OCI-LY1 (cell line): ENCODE measurements at regions not wholly inside any gene's neighbourhood (a gene's known extent, or its start where the extent isn't known, plus 50 kb on each side); places are given as distances from the start of the nearest gene placed in this dataset.

ENCODE experiments used
- H2AFZ ChIP-seq: fragments of 200-600 bp; sonication (generic), shearing (Covaris generic); 2 replicates; pipeline ENCODE4 v1.6.0; 2014; ENCODE audit warnings: antibody characterized with exemption, mild to moderate bottlenecking, low read length
- H3F3A ChIP-seq: fragments of 200-600 bp; sonication (generic), shearing (Covaris generic); 2 replicates; pipeline ENCODE4 v1.6.0; 2014; ENCODE audit warnings: mild to moderate bottlenecking, antibody characterized with exemption, low read length, moderate library complexity; ENCODE audit not compliant: insufficient read depth
- H3K27ac ChIP-seq: fragments of 200-600 bp; sonication (generic); 2 replicates; pipeline ENCODE4 v1.5.1; 2014; ENCODE audit warnings: low read length, mixed run types, mild to moderate bottlenecking, low read depth; ENCODE audit not compliant: poor library complexity, severe bottlenecking
- H3K27me3 ChIP-seq: fragments of 200-600 bp; sonication (generic); 2 replicates; pipeline ENCODE4 v1.6.0; 2014; ENCODE audit warnings: antibody characterized with exemption, mild to moderate bottlenecking, low read length, moderate library complexity; ENCODE audit not compliant: insufficient read depth
- H3K36me3 ChIP-seq: fragments of 200-600 bp; sonication (generic); 2 replicates; pipeline ENCODE4 v1.6.1; 2014; ENCODE audit warnings: mild to moderate bottlenecking, antibody characterized with exemption, low read length, moderate library complexity, mixed read lengths; ENCODE audit not compliant: insufficient read depth
- H3K4me1 ChIP-seq: fragments of 200-600 bp; sonication (generic); 2 replicates; pipeline ENCODE4 v1.5.1; 2014; ENCODE audit warnings: mild to moderate bottlenecking, low read length, moderate library complexity; ENCODE audit not compliant: insufficient read depth, severe bottlenecking
- H3K4me2 ChIP-seq: fragments of 200-600 bp; sonication (generic), shearing (Covaris generic); 2 replicates; pipeline ENCODE4 v1.6.1; 2014; ENCODE audit warnings: low read length
- H3K4me3 ChIP-seq: fragments of 200-600 bp; sonication (generic); 2 replicates; pipeline ENCODE4 v1.5.1; 2014; ENCODE audit warnings: low read length, low read depth, mild to moderate bottlenecking, mixed read lengths; ENCODE audit not compliant: poor library complexity, severe bottlenecking
- H3K79me2 ChIP-seq: fragments of 200-600 bp; shearing (Covaris generic); 2 replicates; pipeline ENCODE4 v1.6.1; 2016; ENCODE audit warnings: mixed run types, low read length, mixed read lengths; ENCODE audit not compliant: insufficient read depth
- H3K9ac ChIP-seq: fragments of 200-600 bp; sonication (generic), shearing (Covaris generic); 2 replicates; pipeline ENCODE4 v1.6.1; 2014; ENCODE audit warnings: mild to moderate bottlenecking, low read length, mixed read lengths
- H3K9me2 ChIP-seq: fragments of 200-600 bp; sonication (generic), shearing (Covaris generic); 2 replicates; pipeline ENCODE4 v1.6.1; 2014; ENCODE audit warnings: low read depth, mild to moderate bottlenecking, low read length, mixed read lengths
- H3K9me3 ChIP-seq: fragments of 200-600 bp; shearing (Covaris generic); 2 replicates; pipeline ENCODE4 v1.6.1; 2014; ENCODE audit warnings: low read length, mixed read lengths
- H4K20me1 ChIP-seq: fragments of 200-600 bp; sonication (generic), shearing (Covaris generic); 2 replicates; pipeline ENCODE4 v1.6.0; 2016; ENCODE audit warnings: mild to moderate bottlenecking, low read length; ENCODE audit not compliant: insufficient read depth
- CTCF ChIP-seq: fragments of 200-600 bp; sonication (generic), shearing (Covaris generic); IDR thresholded peaks from 2 replicates; pipeline ENCODE4 v1.5.1; 2017; ENCODE audit warnings: mild to moderate bottlenecking, antibody characterized with exemption, low read length, moderate library complexity, mixed read lengths
- EZH2 ChIP-seq: fragments of 200-600 bp; sonication (generic), shearing (Covaris generic); IDR thresholded peaks from 2 replicates; pipeline ENCODE4 v1.8.0; 2017; ENCODE audit warnings: borderline replicate concordance, mixed run types, mild to moderate bottlenecking, antibody characterized with exemption, low read length, moderate library complexity, mixed read lengths

GRCh38 chr10:85100495-85100894 is 772.1 kb downstream of the CCSER2 start:
- H3K9ac ChIP-seq, result no peak overlapping the region
- H3K27me3 ChIP-seq, result no peaks in the 10 kb centered on the region
- H3K79me2 ChIP-seq, result no peaks in the 10 kb centered on the region
- H3K27ac ChIP-seq, result no peak overlapping the region
- H3K4me2 ChIP-seq, result no peak overlapping the region
- H3K4me1 ChIP-seq, result no peaks in the 10 kb centered on the region
- H3F3A ChIP-seq, result no peaks in the 10 kb centered on the region
- no peaks in the 10 kb centered on the region for H3K9me3 ChIP-seq
- no peak overlapping the region for H2AFZ ChIP-seq
- H3K4me3 ChIP-seq, result no peak overlapping the region
- TF ChIP-seq CTCF, result no peak
- no peak for TF ChIP-seq EZH2
- no peaks in the 10 kb centered on the region for H3K9me2 ChIP-seq
- H4K20me1 ChIP-seq, result no peaks in the 10 kb centered on the region
- no peaks in the 10 kb centered on the region for H3K36me3 ChIP-seq

- Histone ChIP-seq H3K79me2 (no peaks in the 10 kb centered on the region), H4K20me1 (no peaks in the 10 kb centered on the region), H3K9me3 (no peaks in the 10 kb centered on the region), H2AFZ (no peak overlapping the region), H3F3A (no peaks in the 10 kb centered on the region), H3K4me2 (no peak overlapping the region), H3K4me1 (no peaks in the 10 kb centered on the region), H3K36me3 (no peaks in the 10 kb centered on the region), H3K27ac (no peak overlapping the region), H3K9ac (no peak overlapping the region), H3K27me3 (no peaks in the 10 kb centered on the region), H3K9me2 (no peaks in the 10 kb centered on the region), H3K4me3 (no peak overlapping the region)
- TF ChIP-seq EZH2 (no peak), CTCF (peak; percentile 16; the same call in 1 of the 2 replicates)
Measured at GRCh38 chr10:85105614-85106255, 777.3 kb downstream of the CCSER2 start.

GRCh38 chr10:85111271-85111670 is 782.9 kb downstream of the CCSER2 start:
- no peaks in the 10 kb centered on the region for H4K20me1 ChIP-seq
- TF ChIP-seq EZH2, result no peak
- H3K36me3 ChIP-seq, result no peaks in the 10 kb centered on the region
- H3K9me2 ChIP-seq, result no peaks in the 10 kb centered on the region
- no peaks in the 10 kb centered on the region for H3K79me2 ChIP-seq
- no peaks in the 10 kb centered on the region for H3K27me3 ChIP-seq
- H3K4me2 ChIP-seq, result no peak overlapping the region
- no peak overlapping the region for H3K27ac ChIP-seq
- no peak overlapping the region for H2AFZ ChIP-seq
- H3K4me1 ChIP-seq, result no peaks in the 10 kb centered on the region
- no peak overlapping the region for H3K4me3 ChIP-seq
- no peaks in the 10 kb centered on the region for H3K9me3 ChIP-seq
- H3F3A ChIP-seq, result no peaks in the 10 kb centered on the region
- H3K9ac ChIP-seq, result no peak overlapping the region

- Histone ChIP-seq H3K36me3 (no peaks in the 10 kb centered on the region), H3K9me2 (no peaks in the 10 kb centered on the region), H3K4me1 (no peaks in the 10 kb centered on the region), H3K27ac (no peak overlapping the region), H3K4me3 (no peak overlapping the region), H4K20me1 (no peaks in the 10 kb centered on the region), H3K27me3 (no peaks in the 10 kb centered on the region), H3K4me2 (no peak overlapping the region), H3K9me3 (no peaks in the 10 kb centered on the region), H3F3A (no peaks in the 10 kb centered on the region), H2AFZ (no peak overlapping the region), H3K79me2 (no peaks in the 10 kb centered on the region), H3K9ac (no peak overlapping the region)
- TF ChIP-seq EZH2 (no peak), CTCF (no peak)
Measured at GRCh38 chr10:85124603-85125051, 796.2 kb downstream of the CCSER2 start.
